ENCODE measurements at regions not wholly inside any gene's neighbourhood (a gene's known extent, or its start where the extent isn't known, plus 50 kb on each side); places are given as distances from the start of the nearest gene placed in this dataset.

DNA sequence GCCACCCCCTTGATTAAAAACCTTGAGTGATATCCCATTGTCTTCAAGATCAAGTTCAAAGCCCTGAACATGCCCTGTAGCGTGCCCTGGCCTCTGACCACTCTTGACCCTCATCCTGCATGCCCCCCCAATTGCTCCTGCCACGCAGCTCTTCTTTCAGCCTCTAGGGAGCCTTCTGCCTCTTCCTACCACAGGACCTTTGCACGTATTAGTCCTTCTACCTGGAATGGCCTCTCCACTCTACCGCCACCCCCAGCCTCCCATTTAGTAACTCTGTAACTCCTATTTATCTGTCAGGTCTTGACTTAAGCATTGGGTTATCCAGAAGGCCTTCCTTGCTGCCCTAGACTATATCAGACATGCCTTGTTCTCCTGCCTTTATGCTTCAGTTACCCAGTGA is 203.6 kb downstream of the TRIM29 start:
- Histone ChIP-seq H3K4me3 (ENCODE audit: low read length, poor library complexity, severe bottlenecking) (no peak overlapping the region), H3K79me2 (ENCODE audit: insufficient read depth, low read length) (no peaks in the 10 kb centered on the region), H3K36me3 (ENCODE audit: insufficient read depth, low read length) (no peaks in the 10 kb centered on the region), H3K9ac (ENCODE audit: low read depth, low read length, poor library complexity, severe bottlenecking) (no peak overlapping the region), H3F3A (ENCODE audit: low read depth) (no peaks in the 10 kb centered on the region), H3K4me2 (ENCODE audit: low read depth, low read length, poor library complexity, severe bottlenecking) (no peak overlapping the region), H3K4me1 (ENCODE audit: insufficient read depth, low read length, poor library complexity, severe bottlenecking) (no peaks in the 10 kb centered on the region), H3K27me3 (ENCODE audit: insufficient read depth, low read length, poor library complexity, severe bottlenecking) (no peaks in the 10 kb centered on the region), H3K9me3 (ENCODE audit: insufficient read depth, low read depth, low read length) (no peaks in the 10 kb centered on the region), H3K9me2 (replicated peaks; ENCODE audit: low read depth, low read length) (no peaks in the 10 kb centered on the region), H4K20me1 (ENCODE audit: insufficient read depth, low read length, poor library complexity, severe bottlenecking) (no peaks in the 10 kb centered on the region), H2AFZ (ENCODE audit: low read length) (no peak overlapping the region)
- TF ChIP-seq, protein P1, sequence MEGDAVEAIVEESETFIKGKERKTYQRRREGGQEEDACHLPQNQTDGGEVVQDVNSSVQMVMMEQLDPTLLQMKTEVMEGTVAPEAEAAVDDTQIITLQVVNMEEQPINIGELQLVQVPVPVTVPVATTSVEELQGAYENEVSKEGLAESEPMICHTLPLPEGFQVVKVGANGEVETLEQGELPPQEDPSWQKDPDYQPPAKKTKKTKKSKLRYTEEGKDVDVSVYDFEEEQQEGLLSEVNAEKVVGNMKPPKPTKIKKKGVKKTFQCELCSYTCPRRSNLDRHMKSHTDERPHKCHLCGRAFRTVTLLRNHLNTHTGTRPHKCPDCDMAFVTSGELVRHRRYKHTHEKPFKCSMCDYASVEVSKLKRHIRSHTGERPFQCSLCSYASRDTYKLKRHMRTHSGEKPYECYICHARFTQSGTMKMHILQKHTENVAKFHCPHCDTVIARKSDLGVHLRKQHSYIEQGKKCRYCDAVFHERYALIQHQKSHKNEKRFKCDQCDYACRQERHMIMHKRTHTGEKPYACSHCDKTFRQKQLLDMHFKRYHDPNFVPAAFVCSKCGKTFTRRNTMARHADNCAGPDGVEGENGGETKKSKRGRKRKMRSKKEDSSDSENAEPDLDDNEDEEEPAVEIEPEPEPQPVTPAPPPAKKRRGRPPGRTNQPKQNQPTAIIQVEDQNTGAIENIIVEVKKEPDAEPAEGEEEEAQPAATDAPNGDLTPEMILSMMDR (conservative IDR thresholded peaks at IDR 0.05; ENCODE audit: low read length), result no peak
- TF ChIP-seq EZH2phosphoT487 (IDR thresholded peaks at IDR 0.05; ENCODE audit: borderline replicate concordance), result no peak

DNA sequence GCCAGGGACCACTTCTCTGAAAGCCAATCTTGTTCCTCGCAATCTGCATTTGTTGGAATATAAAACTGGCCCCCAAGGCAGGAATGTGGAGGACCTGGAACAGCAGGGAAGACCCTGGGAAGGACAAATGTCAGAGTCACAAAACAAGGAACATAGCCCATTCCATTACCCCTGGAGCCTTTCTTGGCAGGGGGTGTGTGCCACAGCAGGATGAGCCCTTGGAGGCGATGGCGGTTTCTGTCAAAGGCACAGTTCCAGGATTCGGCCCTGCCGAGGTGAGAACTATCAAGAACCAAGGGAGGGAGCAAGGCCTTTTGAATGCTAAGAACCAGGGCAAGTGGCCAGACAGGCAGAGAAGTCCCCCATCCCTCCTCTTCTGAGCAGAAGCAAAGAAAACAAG is 204.3 kb downstream of the TRIM29 start:
- no peaks in the 10 kb centered on the region for H3F3A ChIP-seq (ENCODE audit: low read depth)
- no peak overlapping the region for H3K4me3 ChIP-seq (ENCODE audit: low read length, poor library complexity, severe bottlenecking)
- no peaks in the 10 kb centered on the region for H3K4me1 ChIP-seq (ENCODE audit: insufficient read depth, low read length, poor library complexity, severe bottlenecking)
- H3K79me2 ChIP-seq (ENCODE audit: insufficient read depth, low read length), result no peaks in the 10 kb centered on the region
- no peaks in the 10 kb centered on the region for H3K36me3 ChIP-seq (ENCODE audit: insufficient read depth, low read length)
- TF ChIP-seq EZH2phosphoT487 (IDR thresholded peaks at IDR 0.05; ENCODE audit: borderline replicate concordance), result no peak
- TF ChIP-seq, protein P1 (conservative IDR thresholded peaks at IDR 0.05; ENCODE audit: low read length), result no peak
- no peak overlapping the region for H3K9ac ChIP-seq (ENCODE audit: low read depth, low read length, poor library complexity, severe bottlenecking)
- H3K4me2 ChIP-seq (ENCODE audit: low read depth, low read length, poor library complexity, severe bottlenecking), result no peak overlapping the region
- no peaks in the 10 kb centered on the region for H3K9me3 ChIP-seq (ENCODE audit: insufficient read depth, low read depth, low read length)
- H4K20me1 ChIP-seq (ENCODE audit: insufficient read depth, low read length, poor library complexity, severe bottlenecking), result no peaks in the 10 kb centered on the region
- H3K9me2 ChIP-seq (replicated peaks; ENCODE audit: low read depth, low read length), result no peaks in the 10 kb centered on the region
- no peak overlapping the region for H2AFZ ChIP-seq (ENCODE audit: low read length)
- H3K27me3 ChIP-seq (ENCODE audit: insufficient read depth, low read length, poor library complexity, severe bottlenecking), result no peaks in the 10 kb centered on the region

DNA sequence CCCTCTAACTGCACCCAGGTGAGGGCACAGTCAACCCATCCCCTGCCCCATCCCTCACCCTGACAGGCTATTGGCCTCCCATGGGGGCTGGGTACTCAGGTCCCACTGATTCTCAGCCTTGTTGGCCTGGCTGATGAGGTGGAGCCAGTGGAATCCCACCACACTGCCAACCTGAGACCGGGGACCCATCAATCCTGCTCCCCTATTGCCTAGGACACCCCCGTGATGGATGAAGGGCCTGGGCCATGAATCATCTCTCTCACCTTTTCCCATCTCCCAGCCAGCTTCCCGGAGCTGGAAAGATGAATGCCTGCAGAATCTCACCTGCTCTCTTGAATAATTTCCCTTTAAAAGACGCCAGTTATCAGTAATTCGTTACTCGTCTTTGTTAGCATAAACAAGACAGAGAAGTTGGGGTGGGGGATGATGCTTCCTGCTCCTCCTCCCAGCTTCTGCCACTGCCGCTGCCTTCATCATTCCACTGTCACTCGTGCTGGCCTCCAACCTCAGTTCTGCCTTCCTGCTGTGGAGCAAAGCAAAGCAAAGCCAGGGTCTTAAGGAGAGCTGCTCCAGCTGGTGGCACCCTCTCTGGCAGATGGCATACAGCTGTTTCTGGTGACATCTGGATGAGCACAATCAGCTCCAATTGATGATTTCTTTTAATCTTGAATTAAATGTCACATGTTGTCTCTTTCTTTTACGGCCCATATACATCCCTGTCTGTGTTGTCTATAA is 204.0 kb upstream of the NECTIN1 start:
- no peaks in the 10 kb centered on the region for H4K20me1 ChIP-seq (ENCODE audit: insufficient read depth, low read length, poor library complexity, severe bottlenecking)
- no peaks in the 10 kb centered on the region for H3K27me3 ChIP-seq (ENCODE audit: insufficient read depth, low read length, poor library complexity, severe bottlenecking)
- H3K4me2 ChIP-seq (ENCODE audit: low read depth, low read length, poor library complexity, severe bottlenecking), result no peak overlapping the region
- H2AFZ ChIP-seq (ENCODE audit: low read length), result no peak overlapping the region
- H3K9me3 ChIP-seq (ENCODE audit: insufficient read depth, low read depth, low read length), result no peaks in the 10 kb centered on the region
- H3K79me2 ChIP-seq (ENCODE audit: insufficient read depth, low read length), result no peaks in the 10 kb centered on the region
- no peaks in the 10 kb centered on the region for H3K36me3 ChIP-seq (ENCODE audit: insufficient read depth, low read length)
- H3K4me3 ChIP-seq (ENCODE audit: low read length, poor library complexity, severe bottlenecking), result no peak overlapping the region
- no peak for TF ChIP-seq EZH2phosphoT487 (IDR thresholded peaks at IDR 0.05; ENCODE audit: borderline replicate concordance)
- TF ChIP-seq, protein P1 (conservative IDR thresholded peaks at IDR 0.05; ENCODE audit: low read length), result no peak
- H3K9me2 ChIP-seq (replicated peaks; ENCODE audit: low read depth, low read length), result no peaks in the 10 kb centered on the region
- H3K9ac ChIP-seq (ENCODE audit: low read depth, low read length, poor library complexity, severe bottlenecking), result no peak overlapping the region
- H3F3A ChIP-seq (ENCODE audit: low read depth), result no peaks in the 10 kb centered on the region
- no peaks in the 10 kb centered on the region for H3K4me1 ChIP-seq (ENCODE audit: insufficient read depth, low read length, poor library complexity, severe bottlenecking)

Data from Loucy (cell line).